ENCODE measurements at regions not wholly inside any gene's neighbourhood (a gene's known extent, or its start where the extent isn't known, plus 50 kb on each side); places are given as distances from the start of the nearest gene placed in this dataset.

- no peak for DNase-seq
Observed at GRCh38 chr13:31930490-31930889, 101.1 kb upstream of the FRY start.

GRCh38 chr13:31930901-31931522 lies 100.6 kb upstream of the FRY start:
- no peak for DNase-seq

GRCh38 chr13:31937436-31937835 lies 94.1 kb upstream of the FRY start:
- DNase-seq, result no peak

- DNase-seq, result no peak
Observed at GRCh38 chr13:31940076-31940475, 91.5 kb upstream of the FRY start.

- no peak for DNase-seq
Observed at GRCh38 chr13:31943591-31943990, 88.0 kb upstream of the FRY start.

GRCh38 chr13:31944262-31945160 lies 87.1 kb upstream of the FRY start:
- DNase-seq, result no peak

- DNase-seq, result no peak
Observed at GRCh38 chr13:31945202-31945961, 86.2 kb upstream of the FRY start.

GRCh38 chr13:31946091-31946770 lies 85.3 kb upstream of the FRY start:
- no peak for DNase-seq

- no peak for DNase-seq
Observed at GRCh38 chr13:31947105-31947504, 84.5 kb upstream of the FRY start.

- DNase-seq, result no peak
Observed at GRCh38 chr13:31947506-31947905, 84.1 kb upstream of the FRY start.

- DNase-seq, result no peak
Observed at GRCh38 chr13:31949486-31949885, 82.1 kb upstream of the FRY start.

- DNase-seq, result no peak
Observed at GRCh38 chr13:31950111-31950815, 81.3 kb upstream of the FRY start.

- DNase-seq, result no peak
Observed at GRCh38 chr13:31951215-31951678, 80.3 kb upstream of the FRY start.

GRCh38 chr13:31952641-31953380 lies 78.8 kb upstream of the FRY start:
- no peak for DNase-seq

GRCh38 chr13:31955101-31955500 lies 76.5 kb upstream of the FRY start:
- no peak for DNase-seq

- no peak for DNase-seq
Observed at GRCh38 chr13:31955741-31956140, 75.8 kb upstream of the FRY start.

- no peak for DNase-seq
Observed at GRCh38 chr13:31956980-31957644, 74.5 kb upstream of the FRY start.

GRCh38 chr13:31957772-31958171 lies 73.8 kb upstream of the FRY start:
- DNase-seq, result no peak

GRCh38 chr13:31962731-31963370 lies 68.7 kb upstream of the FRY start:
- DNase-seq, result no peak

GRCh38 chr13:31963631-31964030 lies 67.9 kb upstream of the FRY start:
- DNase-seq, result no peak
